ENCODE measurements at regions not wholly inside any gene's neighbourhood (a gene's known extent, or its start where the extent isn't known, plus 50 kb on each side); places are given as distances from the start of the nearest gene placed in this dataset.

GRCh38 chr13:103676329-103676728 lies 610.1 kb upstream of the SLC10A2 start:
- Histone ChIP-seq H2BK12ac (ENCODE audit: low read depth, low read length) (no peak overlapping the region), H4K91ac (replicated peaks; ENCODE audit: insufficient read length, low read length) (no peak overlapping the region), H4K5ac (ENCODE audit: insufficient read length, low read depth, low read length) (no peak overlapping the region), H2AK5ac (ENCODE audit: low read depth, low read length) (no peak overlapping the region), H3K23ac (ENCODE audit: insufficient read length) (no peak overlapping the region), H3K79me1 (ENCODE audit: low read depth, low read length) (no peaks in the 10 kb centered on the region), H3K27me3 (replicated peaks in 1 of 4; ENCODE audit: control insufficient read depth in 3 of 4, extremely low read depth in 1 of 4, insufficient read depth in 3 of 4, low read length in 3 of 4) (no peaks in the 10 kb centered on the region), H3K79me2 (ENCODE audit: control insufficient read depth in 1 of 2, insufficient read depth in 2 of 2, low read length in 2 of 2) (no peaks in the 10 kb centered on the region), H3K23me2 (ENCODE audit: low read depth, low read length) (no peaks in the 10 kb centered on the region), H2BK120ac (replicated peaks; ENCODE audit: low read depth, low read length) (no peak overlapping the region), H3K4ac (replicated peaks; ENCODE audit: insufficient read length, low read depth, low read length) (no peak overlapping the region), H2BK20ac (ENCODE audit: low read length) (no peak overlapping the region), H3K14ac (ENCODE audit: insufficient read length) (no peak overlapping the region), H3K56ac (replicated peaks; ENCODE audit: insufficient read length, low read depth, low read length) (no peak overlapping the region), H3K18ac (ENCODE audit: extremely low read depth, low read length) (no peak overlapping the region), H2BK5ac (ENCODE audit: low read depth, low read length) (no peak overlapping the region), H3K36me3 (ENCODE audit: control insufficient read depth in 2 of 4, insufficient read depth in 4 of 4, low read length in 3 of 4) (no peaks in the 10 kb centered on the region), H2BK15ac (ENCODE audit: low read length) (no peak overlapping the region), H3K4me1 (replicated peaks in 1 of 4; ENCODE audit: control insufficient read depth in 3 of 4, insufficient read depth in 4 of 4, low read length in 3 of 4) (no peaks in the 10 kb centered on the region), H3K27ac (ENCODE audit: low read depth, low read length) (no peak overlapping the region), H3K9ac (replicated peaks in 1 of 4; ENCODE audit: extremely low read depth in 1 of 4, low read depth in 3 of 4, low read length in 3 of 4) (no peak overlapping the region), H4K8ac (ENCODE audit: extremely low read depth, insufficient read depth, low read length) (no peak overlapping the region), H3K9me3 (ENCODE audit: insufficient read depth in 2 of 2, low read depth in 1 of 2, low read length in 1 of 2) (no peaks in the 10 kb centered on the region), H2AFZ (ENCODE audit: low read length) (no peak overlapping the region), H4K20me1 (replicated peaks in 1 of 2; ENCODE audit: control insufficient read depth in 1 of 2, insufficient read depth in 2 of 2, low read length in 2 of 2) (no peaks in the 10 kb centered on the region), H3K4me2 (ENCODE audit: insufficient read depth in 1 of 2, low read depth in 2 of 2, low read length in 2 of 2) (no peak overlapping the region), H3K4me3 (ENCODE audit: extremely low read depth in 1 of 4, insufficient read depth in 2 of 4, low read depth in 3 of 4, low read length in 4 of 4) (no peak overlapping the region)
- no peak for TF ChIP-seq CTBP2 (IDR thresholded peaks at IDR 0.05; ENCODE audit: borderline replicate concordance, insufficient read depth, insufficient read length, low read length)
- ChIA-PET POLR2A (ENCODE audit: partially characterized antibody) (no interaction called here), CTCF (ENCODE audit: partially characterized antibody) (no interaction called here)
- FAIRE-seq (no peak), DNase-seq (ENCODE audit: low read depth in 1 of 2, low spot score in 2 of 2) (no peak)
